ENCODE measurements at regions not wholly inside any gene's neighbourhood (a gene's known extent, or its start where the extent isn't known, plus 50 kb on each side); places are given as distances from the start of the nearest gene placed in this dataset.

DNA sequence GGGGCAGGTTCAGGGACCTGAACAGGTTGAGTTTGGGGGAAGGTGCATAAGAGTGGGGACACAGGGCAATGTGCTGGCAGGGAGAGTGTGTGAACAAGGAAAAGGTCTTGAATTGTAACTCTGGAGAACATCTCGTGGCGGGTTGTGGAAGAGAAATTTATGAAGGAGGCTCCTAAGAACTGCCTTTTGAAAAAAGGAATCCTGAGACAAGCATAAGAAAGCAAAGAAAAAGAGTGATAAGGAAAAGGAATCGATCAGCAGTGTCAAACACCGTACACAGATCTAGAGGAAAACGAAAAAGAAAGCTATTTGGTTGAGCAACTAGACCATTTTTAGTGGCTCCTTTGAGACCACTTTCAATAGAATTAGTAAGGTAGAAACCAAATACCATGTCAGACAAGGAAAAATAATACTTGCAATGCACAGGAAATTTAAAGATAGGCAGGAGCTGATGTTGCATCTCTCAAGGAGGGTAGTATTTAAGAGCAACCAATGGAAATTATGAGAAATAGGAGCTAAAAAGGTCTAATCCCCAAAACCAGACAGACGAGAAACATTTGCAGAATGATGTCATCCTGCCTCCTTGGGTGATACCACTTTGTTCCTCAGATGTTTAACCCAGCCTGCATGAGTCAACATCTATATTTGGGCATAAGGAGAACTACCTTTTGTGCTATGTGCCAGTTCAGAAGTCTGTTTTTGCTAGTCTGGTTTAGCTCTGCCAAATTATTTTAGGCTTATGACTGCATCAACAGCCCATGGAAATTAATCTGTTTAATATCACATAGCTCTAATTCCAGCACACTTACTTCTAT is 64.5 kb upstream of the STK38L start:
- no peaks in the 10 kb centered on the region for H3K4me1 ChIP-seq (ENCODE audit: insufficient read depth, low read length)
- TF ChIP-seq EZH2 (IDR thresholded peaks at IDR 0.05; ENCODE audit: borderline replicate concordance, low read depth, low read length, severe bottlenecking) = no peak
- TF ChIP-seq, protein P1, sequence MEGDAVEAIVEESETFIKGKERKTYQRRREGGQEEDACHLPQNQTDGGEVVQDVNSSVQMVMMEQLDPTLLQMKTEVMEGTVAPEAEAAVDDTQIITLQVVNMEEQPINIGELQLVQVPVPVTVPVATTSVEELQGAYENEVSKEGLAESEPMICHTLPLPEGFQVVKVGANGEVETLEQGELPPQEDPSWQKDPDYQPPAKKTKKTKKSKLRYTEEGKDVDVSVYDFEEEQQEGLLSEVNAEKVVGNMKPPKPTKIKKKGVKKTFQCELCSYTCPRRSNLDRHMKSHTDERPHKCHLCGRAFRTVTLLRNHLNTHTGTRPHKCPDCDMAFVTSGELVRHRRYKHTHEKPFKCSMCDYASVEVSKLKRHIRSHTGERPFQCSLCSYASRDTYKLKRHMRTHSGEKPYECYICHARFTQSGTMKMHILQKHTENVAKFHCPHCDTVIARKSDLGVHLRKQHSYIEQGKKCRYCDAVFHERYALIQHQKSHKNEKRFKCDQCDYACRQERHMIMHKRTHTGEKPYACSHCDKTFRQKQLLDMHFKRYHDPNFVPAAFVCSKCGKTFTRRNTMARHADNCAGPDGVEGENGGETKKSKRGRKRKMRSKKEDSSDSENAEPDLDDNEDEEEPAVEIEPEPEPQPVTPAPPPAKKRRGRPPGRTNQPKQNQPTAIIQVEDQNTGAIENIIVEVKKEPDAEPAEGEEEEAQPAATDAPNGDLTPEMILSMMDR (IDR thresholded peaks at IDR 0.05; ENCODE audit: borderline replicate concordance, extremely low read depth, low read length, poor library complexity, severe bottlenecking) = no peak
- H3K9me3 ChIP-seq (ENCODE audit: insufficient read depth, low read length, severe bottlenecking) = no peaks in the 10 kb centered on the region
- ATAC-seq (ENCODE audit: insufficient read depth, low read depth) = peak; percentile 49; the same call in 2 of the 3 replicates
- H3K9ac ChIP-seq (ENCODE audit: low read depth, low read length) = no peak overlapping the region
- no peak overlapping the region for H2AFZ ChIP-seq (ENCODE audit: low read depth, low read length)
- H3K27me3 ChIP-seq (ENCODE audit: insufficient read depth, low read length, poor library complexity) = no peaks in the 10 kb centered on the region
- H3K36me3 ChIP-seq (ENCODE audit: insufficient read depth, low read length) = no peaks in the 10 kb centered on the region
- no peaks in the 10 kb centered on the region for H3K79me2 ChIP-seq (ENCODE audit: insufficient read depth, low read length)
- no peak overlapping the region for H3K4me2 ChIP-seq (ENCODE audit: insufficient read depth, low read length)
- no peaks in the 10 kb centered on the region for H4K20me1 ChIP-seq (ENCODE audit: insufficient read depth, low read length)
- no peak overlapping the region for H3K27ac ChIP-seq (ENCODE audit: low read length)
- no peak for DNase-seq
- no peak overlapping the region for H3K4me3 ChIP-seq (ENCODE audit: low read depth in 1 of 2, low read length in 2 of 2)

DNA sequence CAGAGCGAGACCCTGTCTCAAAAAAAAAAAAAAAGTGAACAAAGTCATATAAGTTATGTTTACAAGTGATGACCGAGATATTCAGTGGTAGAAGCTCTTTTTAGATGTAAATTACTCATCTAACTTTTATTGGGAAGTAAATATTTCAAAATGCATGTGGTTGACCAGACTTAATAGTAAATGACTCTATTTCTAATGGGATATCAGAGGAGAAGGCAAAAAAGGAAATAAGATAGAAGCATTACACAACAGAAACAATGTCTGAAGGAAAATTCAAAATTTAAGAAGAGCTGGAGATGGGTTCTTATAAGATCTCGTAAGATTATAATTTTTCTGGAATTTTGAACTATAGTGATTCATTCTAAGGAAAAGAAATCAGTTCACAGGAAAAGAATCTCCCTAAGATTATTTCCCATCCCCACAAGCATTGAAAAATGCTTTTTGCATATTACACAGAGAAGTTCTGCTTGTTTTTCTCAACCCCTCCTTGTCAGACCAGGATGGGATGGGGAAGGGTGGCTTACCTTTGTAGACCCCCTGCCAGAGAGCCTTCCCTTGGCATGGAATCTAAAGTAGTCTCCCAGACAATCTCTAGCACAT is 63.1 kb upstream of the STK38L start:
- Histone ChIP-seq H3K27ac (ENCODE audit: low read length) (no peak overlapping the region), H3K4me2 (ENCODE audit: insufficient read depth, low read length) (no peak overlapping the region)
- DNase-seq = no peak

DNA sequence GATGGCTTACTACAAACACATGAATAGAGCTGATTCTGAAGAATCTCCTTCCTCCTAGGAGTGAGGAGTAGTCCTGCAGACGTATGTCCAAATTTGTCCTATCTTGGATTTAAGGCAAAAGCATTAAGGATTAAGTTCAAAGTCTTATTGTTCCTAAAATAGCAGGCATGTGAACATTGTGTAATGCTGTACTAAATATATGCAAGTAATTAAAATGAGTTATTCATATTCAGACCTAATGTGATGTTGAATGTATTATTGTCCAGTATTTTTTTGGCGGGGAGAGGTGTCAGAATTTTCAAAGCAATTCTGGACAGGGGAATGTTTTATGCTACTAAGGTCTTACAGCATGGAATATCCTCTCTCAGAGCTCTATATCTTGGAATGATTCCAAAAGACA is 60.7 kb upstream of the STK38L start:
- Histone ChIP-seq H3K4me3 (ENCODE audit: low read depth in 1 of 2, low read length in 2 of 2) (no peak overlapping the region), H3K9ac (ENCODE audit: low read depth, low read length) (no peak overlapping the region), H4K20me1 (ENCODE audit: insufficient read depth, low read length) (no peaks in the 10 kb centered on the region), H2AFZ (ENCODE audit: low read depth, low read length) (no peak overlapping the region), H3K36me3 (ENCODE audit: insufficient read depth, low read length) (no peaks in the 10 kb centered on the region), H3K27me3 (ENCODE audit: insufficient read depth, low read length, poor library complexity) (no peaks in the 10 kb centered on the region), H3K27ac (ENCODE audit: low read length) (no peak overlapping the region), H3K4me2 (ENCODE audit: insufficient read depth, low read length) (no peak overlapping the region), H3K4me1 (ENCODE audit: insufficient read depth, low read length) (no peaks in the 10 kb centered on the region), H3K9me3 (ENCODE audit: insufficient read depth, low read length, severe bottlenecking) (no peaks in the 10 kb centered on the region), H3K79me2 (ENCODE audit: insufficient read depth, low read length) (no peaks in the 10 kb centered on the region)
- no peak for ATAC-seq (ENCODE audit: insufficient read depth, low read depth)
- no peak for DNase-seq
- TF ChIP-seq, protein P1 (IDR thresholded peaks at IDR 0.05; ENCODE audit: borderline replicate concordance, extremely low read depth, low read length, poor library complexity, severe bottlenecking) = no peak
- no peak for TF ChIP-seq EZH2 (IDR thresholded peaks at IDR 0.05; ENCODE audit: borderline replicate concordance, low read depth, low read length, severe bottlenecking)

More for the DNA sequence above, 63.1 kb upstream of the STK38L start:
- Histone ChIP-seq H3K4me3 (ENCODE audit: low read depth in 1 of 2, low read length in 2 of 2) (no peak overlapping the region), H3K79me2 (ENCODE audit: insufficient read depth, low read length) (no peaks in the 10 kb centered on the region), H3K36me3 (ENCODE audit: insufficient read depth, low read length) (no peaks in the 10 kb centered on the region), H3K4me1 (ENCODE audit: insufficient read depth, low read length) (no peaks in the 10 kb centered on the region), H3K9me3 (ENCODE audit: insufficient read depth, low read length, severe bottlenecking) (no peaks in the 10 kb centered on the region), H3K9ac (ENCODE audit: low read depth, low read length) (no peak overlapping the region), H4K20me1 (ENCODE audit: insufficient read depth, low read length) (no peaks in the 10 kb centered on the region), H2AFZ (ENCODE audit: low read depth, low read length) (no peak overlapping the region), H3K27me3 (ENCODE audit: insufficient read depth, low read length, poor library complexity) (no peaks in the 10 kb centered on the region)
- ATAC-seq (ENCODE audit: insufficient read depth, low read depth) = no peak
- TF ChIP-seq, protein P1 (IDR thresholded peaks at IDR 0.05; ENCODE audit: borderline replicate concordance, extremely low read depth, low read length, poor library complexity, severe bottlenecking) = no peak
- no peak for TF ChIP-seq EZH2 (IDR thresholded peaks at IDR 0.05; ENCODE audit: borderline replicate concordance, low read depth, low read length, severe bottlenecking)

All from DND-41 (cell line).